Upper lobe of right lung (tissue), 1 donor: ENCODE measurements at regions not wholly inside any gene's neighbourhood (a gene's known extent, or its start where the extent isn't known, plus 50 kb on each side); places are given as distances from the start of the nearest gene placed in this dataset.
"Not testable (repeated sequence)": the region's sequence is repeated elsewhere in the genome, so short reads cannot be mapped to it uniquely, and the experiment has no call there.

Experiments used
- ATAC-seq: fragments of 200-7000 bp; cut with Tn5 transposase; one replicate; pipeline ENCODE4 v1.9.1; 2020; ENCODE audit warnings: mild to moderate bottlenecking, moderate library complexity
- DNase-seq: peaks from one replicate; pipeline ENCODE4 v3.0.0-alpha.2; 2020
- H3K27ac ChIP-seq: fragments of 200-600 bp; one replicate; pipeline ENCODE4 v1.8.0; 2022
- H3K27me3 ChIP-seq: fragments of 200-600 bp; one replicate; pipeline ENCODE4 v1.8.0; 2022; ENCODE audit warnings: mild to moderate bottlenecking
- H3K36me3 ChIP-seq: fragments of 200-600 bp; one replicate; pipeline ENCODE4 v1.8.0; 2022
- H3K4me1 ChIP-seq: fragments of 200-600 bp; one replicate; pipeline ENCODE4 v1.8.0; 2022
- H3K4me3 ChIP-seq: fragments of 200-600 bp; one replicate; pipeline ENCODE4 v1.8.0; 2022; ENCODE audit warnings: mild to moderate bottlenecking
- H3K9me3 ChIP-seq: fragments of 200-600 bp; one replicate; pipeline ENCODE4 v1.8.0; 2022
- intact Hi-C: fragments of 100-400 bp; cut with DNase I; formaldehyde crosslinking; loops from one replicate; pipeline ENCODE4 v1.11.0; 2022
- TF ChIP-seq, protein P1 (sequence below): fragments of 200-600 bp; IDR thresholded peaks from one replicate; pipeline ENCODE4 v1.8.0; 2022; ENCODE audit warnings: antibody characterized with exemption
- donor health status: DM: no; HTN: yes; CAD: no; lungs with severe emphysema.

DNA sequence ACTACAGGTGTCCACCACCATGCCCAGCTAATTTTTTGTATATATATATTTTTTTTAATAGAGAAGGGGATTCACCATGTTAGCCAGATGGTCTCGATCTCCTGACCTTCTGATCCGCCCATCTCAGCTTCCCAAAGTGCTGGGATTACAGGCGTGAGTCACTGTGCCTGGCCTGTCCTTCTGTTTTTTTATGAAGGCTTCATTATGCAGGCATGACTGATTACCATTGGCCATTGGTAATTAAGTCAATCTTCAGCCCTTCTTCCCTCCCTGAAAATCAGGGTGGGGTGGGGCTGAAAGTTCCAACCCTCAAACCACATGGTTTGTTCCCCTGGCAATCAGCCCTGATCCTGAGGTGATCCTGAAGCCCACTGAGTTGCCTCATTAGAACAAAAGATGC is 336.9 kb downstream of the PTTG2 start:
- no peak for ATAC-seq
- no peak overlapping the region for H3K27ac ChIP-seq
- no peak for DNase-seq
- no peaks in the 10 kb centered on the region for H3K36me3 ChIP-seq
- TF ChIP-seq, protein P1, sequence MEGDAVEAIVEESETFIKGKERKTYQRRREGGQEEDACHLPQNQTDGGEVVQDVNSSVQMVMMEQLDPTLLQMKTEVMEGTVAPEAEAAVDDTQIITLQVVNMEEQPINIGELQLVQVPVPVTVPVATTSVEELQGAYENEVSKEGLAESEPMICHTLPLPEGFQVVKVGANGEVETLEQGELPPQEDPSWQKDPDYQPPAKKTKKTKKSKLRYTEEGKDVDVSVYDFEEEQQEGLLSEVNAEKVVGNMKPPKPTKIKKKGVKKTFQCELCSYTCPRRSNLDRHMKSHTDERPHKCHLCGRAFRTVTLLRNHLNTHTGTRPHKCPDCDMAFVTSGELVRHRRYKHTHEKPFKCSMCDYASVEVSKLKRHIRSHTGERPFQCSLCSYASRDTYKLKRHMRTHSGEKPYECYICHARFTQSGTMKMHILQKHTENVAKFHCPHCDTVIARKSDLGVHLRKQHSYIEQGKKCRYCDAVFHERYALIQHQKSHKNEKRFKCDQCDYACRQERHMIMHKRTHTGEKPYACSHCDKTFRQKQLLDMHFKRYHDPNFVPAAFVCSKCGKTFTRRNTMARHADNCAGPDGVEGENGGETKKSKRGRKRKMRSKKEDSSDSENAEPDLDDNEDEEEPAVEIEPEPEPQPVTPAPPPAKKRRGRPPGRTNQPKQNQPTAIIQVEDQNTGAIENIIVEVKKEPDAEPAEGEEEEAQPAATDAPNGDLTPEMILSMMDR, result no peak
- no peak overlapping the region for H3K4me3 ChIP-seq
- intact Hi-C loops, result no loop called here
- H3K9me3 ChIP-seq, result peaks cover 19% of the 10 kb centered on the region
- H3K27me3 ChIP-seq, result no peaks in the 10 kb centered on the region
- H3K4me1 ChIP-seq, result no peaks in the 10 kb centered on the region

DNA sequence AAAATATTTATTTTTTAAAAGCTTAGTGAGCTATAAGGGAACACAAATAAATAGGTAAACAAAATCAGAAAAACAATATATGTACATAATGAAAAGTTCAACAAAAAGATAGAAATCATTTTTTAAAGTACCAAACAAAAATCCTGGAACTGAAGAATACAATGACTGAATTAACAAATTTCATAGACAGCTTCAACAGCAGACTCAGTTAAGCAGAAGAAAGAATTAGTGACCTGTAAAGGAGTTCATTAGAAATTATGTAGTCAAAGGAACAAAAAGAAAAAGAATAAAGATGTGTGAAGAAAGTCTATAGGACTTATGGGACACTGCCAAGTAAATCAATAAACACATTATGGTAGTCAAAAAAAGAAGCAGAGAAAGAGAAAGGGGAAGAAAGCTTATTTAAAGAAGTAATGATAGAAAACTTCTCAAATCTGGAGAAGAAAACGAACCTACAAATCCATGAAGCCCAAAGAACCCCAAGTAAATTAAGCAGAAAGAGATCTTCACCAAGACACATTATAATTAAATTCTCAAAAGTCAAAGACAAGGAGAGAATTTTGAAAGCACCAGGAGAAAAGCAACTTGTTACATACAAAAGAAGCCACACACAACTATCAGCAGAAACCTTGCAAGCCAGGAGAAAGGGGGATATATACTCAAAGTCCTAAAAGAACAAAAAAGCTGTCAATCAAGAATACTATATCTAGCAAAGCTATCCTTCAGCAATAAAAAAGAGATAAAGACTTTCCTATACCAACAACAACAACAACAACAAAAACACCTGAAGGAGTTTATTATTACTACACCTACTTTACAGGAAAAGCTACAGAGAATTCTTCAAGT is 338.9 kb downstream of the PTTG2 start:
- Histone ChIP-seq H3K4me3 (no peak overlapping the region), H3K9me3 (peaks cover 8% of the 10 kb centered on the region), H3K27me3 (no peaks in the 10 kb centered on the region), H3K36me3 (no peaks in the 10 kb centered on the region), H3K4me1 (no peaks in the 10 kb centered on the region), H3K27ac (no peak overlapping the region)
- ATAC-seq (no peak), DNase-seq (no peak)
- TF ChIP-seq, protein P1, result no peak
- intact Hi-C loops, result no loop called here

DNA sequence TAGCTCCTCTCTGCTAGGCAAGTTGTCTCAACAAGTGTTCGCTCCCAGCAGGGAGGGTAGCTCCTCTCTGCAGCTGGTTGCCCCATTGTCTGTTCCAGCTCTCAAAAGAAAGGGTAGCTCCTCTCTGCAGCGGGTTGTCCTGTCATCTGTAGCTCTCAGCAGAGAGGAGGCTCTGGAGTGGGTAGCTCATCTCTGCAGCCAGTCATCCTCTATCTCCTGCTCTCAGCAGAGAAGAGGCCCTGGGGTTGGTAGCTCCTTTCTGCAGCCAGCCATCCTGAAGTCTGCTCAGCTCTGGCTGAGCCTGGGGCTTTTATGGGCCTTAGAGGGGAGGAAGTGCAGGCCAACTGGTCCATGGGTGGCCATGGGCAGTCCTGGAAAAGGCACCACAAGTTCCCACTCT is 342.7 kb downstream of the PTTG2 start:
- H3K27me3 ChIP-seq, result no peaks in the 10 kb centered on the region
- H3K4me3 ChIP-seq, result no peak overlapping the region
- no peaks in the 10 kb centered on the region for H3K4me1 ChIP-seq
- TF ChIP-seq, protein P1, result no peak
- no peaks in the 10 kb centered on the region for H3K36me3 ChIP-seq
- intact Hi-C loops, result no loop called here
- H3K27ac ChIP-seq, result no peak overlapping the region
- ATAC-seq (no peak), DNase-seq (no peak)
- H3K9me3 ChIP-seq, result peaks cover 8% of the 10 kb centered on the region

DNA sequence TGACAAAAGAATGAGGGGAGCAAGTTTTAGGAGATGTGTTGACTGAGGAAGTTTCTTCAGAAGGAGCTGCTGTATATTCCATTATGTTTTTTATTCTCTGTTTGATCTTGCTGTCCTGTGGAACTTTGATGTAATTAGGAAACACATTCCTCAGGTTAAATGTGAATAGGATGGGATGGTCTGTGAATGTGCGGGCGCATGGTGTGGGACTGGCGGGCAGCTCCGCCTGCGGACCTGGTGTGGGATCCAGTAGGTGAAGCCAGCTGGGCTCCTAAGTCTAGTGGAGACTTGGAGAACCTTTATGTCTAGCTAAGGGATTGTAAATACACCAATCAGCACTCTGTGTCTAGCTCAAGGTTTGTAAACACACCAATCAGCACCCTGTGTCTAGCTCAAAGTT is 344.3 kb downstream of the PTTG2 start:
- H3K36me3 ChIP-seq, H3K9me3 ChIP-seq, ATAC-seq, H3K4me1 ChIP-seq, DNase-seq, H3K27me3 ChIP-seq, H3K4me3 ChIP-seq, intact Hi-C loops, H3K27ac ChIP-seq: not testable (repeated sequence)

DNA sequence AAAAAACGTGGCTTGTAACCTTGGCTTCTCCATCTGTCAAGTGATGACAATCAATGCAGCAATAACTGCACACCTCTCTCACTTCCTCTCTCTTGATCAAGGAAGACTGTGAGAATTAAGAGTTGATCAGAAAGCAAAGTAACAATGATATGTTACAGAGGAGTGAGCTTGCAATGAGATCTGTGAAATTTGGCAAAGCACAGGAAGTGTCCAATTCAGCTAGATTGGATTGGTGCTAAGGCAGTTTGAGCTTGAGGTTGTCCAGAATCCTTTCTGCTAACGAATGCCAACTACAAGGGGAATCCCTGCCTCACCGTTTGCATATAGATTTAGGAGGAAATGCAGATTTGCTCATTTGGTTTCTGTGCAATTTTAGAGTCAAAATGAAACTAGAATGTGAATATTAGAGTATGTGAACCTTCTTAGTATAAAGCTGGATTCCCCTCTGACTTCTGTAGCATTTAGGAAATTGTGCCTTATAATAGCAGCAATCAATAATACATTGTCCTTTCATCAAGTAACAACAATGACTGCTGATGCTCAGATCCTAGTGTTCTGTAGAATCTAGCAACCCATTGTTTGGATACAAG is 346.4 kb downstream of the PTTG2 start:
- no peaks in the 10 kb centered on the region for H3K9me3 ChIP-seq
- intact Hi-C loops, result no loop called here
- no peaks in the 10 kb centered on the region for H3K27me3 ChIP-seq
- H3K36me3 ChIP-seq, result no peaks in the 10 kb centered on the region
- DNase-seq (no peak), ATAC-seq (no peak)
- no peaks in the 10 kb centered on the region for H3K4me1 ChIP-seq
- no peak overlapping the region for H3K4me3 ChIP-seq
- H3K27ac ChIP-seq, result no peak overlapping the region
- TF ChIP-seq, protein P1, result no peak

DNA sequence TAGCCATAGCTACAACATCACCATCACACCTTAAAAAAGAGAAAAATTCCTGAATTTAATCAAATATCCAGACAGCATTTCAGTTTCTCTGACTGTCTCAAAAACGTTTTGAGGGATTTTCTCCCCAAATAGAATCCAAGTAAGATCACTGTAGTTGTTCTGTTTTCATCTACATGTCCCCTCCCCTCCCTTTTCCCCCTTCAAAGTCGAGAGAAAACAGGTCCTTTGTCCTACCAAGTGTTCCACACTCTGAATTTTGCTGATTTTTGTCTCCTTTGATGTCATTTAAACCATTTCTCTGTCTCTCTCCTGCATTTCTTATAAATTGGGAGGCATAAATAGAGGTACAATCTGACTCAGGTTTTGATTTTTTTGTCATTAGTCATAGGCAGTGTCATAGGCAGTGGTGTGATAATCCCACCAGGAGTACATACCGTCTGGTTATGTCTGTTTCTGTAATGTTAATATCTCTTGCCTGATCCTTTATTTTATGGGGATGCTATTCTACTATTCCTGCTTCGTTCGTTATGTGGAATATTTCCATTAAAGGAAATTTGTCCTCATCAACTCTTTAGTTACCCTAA is 348.6 kb downstream of the PTTG2 start:
- ATAC-seq, result no peak
- intact Hi-C loops, result no loop called here
- H3K27ac ChIP-seq, result no peak overlapping the region

More for the DNA sequence above, 348.6 kb downstream of the PTTG2 start:
- DNase-seq, result no peak
- TF ChIP-seq, protein P1, result no peak
- Histone ChIP-seq H3K4me1 (no peaks in the 10 kb centered on the region), H3K4me3 (no peak overlapping the region), H3K27me3 (no peaks in the 10 kb centered on the region), H3K36me3 (no peaks in the 10 kb centered on the region), H3K9me3 (no peaks in the 10 kb centered on the region)
